HepG2 (cell line): ENCODE measurements at regions not wholly inside any gene's neighbourhood (a gene's known extent, or its start where the extent isn't known, plus 50 kb on each side); places are given as distances from the start of the nearest gene placed in this dataset.
A peak's percentile ranks its signal among the peaks of the same experiment; 100 is the strongest.

Experiments used
- CBX5 ChIP-seq: sonication (generic); formaldehyde crosslinking; IDR thresholded peaks from 2 replicates; pipeline ENCODE4 v1.4.0; 2020; ENCODE audit warnings: missing genetic modification reagents, borderline replicate concordance
- CHD2 ChIP-seq: IDR thresholded peaks from 2 replicates; pipeline ENCODE4 v1.6.1; 2011; ENCODE audit warnings: low read depth, low read length, improper control_type of control experiment
- GLMP ChIP-seq: sonication (generic); formaldehyde crosslinking; IDR thresholded peaks from 2 replicates; pipeline ENCODE4 v1.9.0; 2021; ENCODE audit warnings: missing genetic modification reagents, mild to moderate bottlenecking, borderline replicate concordance
- MLLT10 ChIP-seq: sonication (generic); formaldehyde crosslinking; IDR thresholded peaks from 2 replicates; pipeline ENCODE4 v1.4.0; 2020; ENCODE audit warnings: missing genetic modification reagents
- NCOR1 ChIP-seq: fragments of 200-600 bp; sonication (generic); IDR thresholded peaks from 2 replicates; pipeline ENCODE4 v1.7.0; 2017; ENCODE audit warnings: antibody characterized with exemption, low read length, borderline replicate concordance
- REL ChIP-seq: sonication (generic); formaldehyde crosslinking; conservative IDR thresholded peaks from 2 replicates; pipeline ENCODE4 v1.8.0; 2022; ENCODE audit warnings: mild to moderate bottlenecking, missing genetic modification reagents, moderate library complexity
- RXRB ChIP-seq: IDR thresholded peaks from 2 replicates; pipeline ENCODE4 v1.6.1; 2016; ENCODE audit warnings: borderline replicate concordance, missing genetic modification reagents, missing compliant biosample characterization
- ZBTB39 ChIP-seq: sonication (generic); formaldehyde crosslinking; IDR thresholded peaks from 2 replicates; pipeline ENCODE4 v1.5.0; 2020; ENCODE audit warnings: missing genetic modification reagents
- ZFP91 ChIP-seq: sonication (generic); formaldehyde crosslinking; IDR thresholded peaks from 2 replicates; pipeline ENCODE4 v1.9.0; 2022; ENCODE audit warnings: missing genetic modification reagents, mild to moderate bottlenecking, borderline replicate concordance
- ZNF225 ChIP-seq: sonication (generic); formaldehyde crosslinking; IDR thresholded peaks from 2 replicates; pipeline ENCODE4 v1.4.0; 2020; ENCODE audit warnings: mild to moderate bottlenecking, missing genetic modification reagents
- ZNF337 ChIP-seq: sonication (generic); formaldehyde crosslinking; IDR thresholded peaks from 2 replicates; pipeline ENCODE4 v1.5.1; 2020; ENCODE audit warnings: missing genetic modification reagents, low read depth, mild to moderate bottlenecking, borderline replicate concordance
- ZNF354B ChIP-seq: sonication (generic); formaldehyde crosslinking; IDR thresholded peaks from 2 replicates; pipeline ENCODE4 v1.8.0; 2022; ENCODE audit warnings: mild to moderate bottlenecking, missing genetic modification reagents
- ZNF510 ChIP-seq: sonication (generic); formaldehyde crosslinking; IDR thresholded peaks from 2 replicates; pipeline ENCODE4 v1.4.0; 2020; ENCODE audit warnings: low read depth, mild to moderate bottlenecking, missing genetic modification reagents
- ZNF598 ChIP-seq: sonication (generic); formaldehyde crosslinking; IDR thresholded peaks from 2 replicates; pipeline ENCODE4 v1.5.1; 2020; ENCODE audit warnings: mild to moderate bottlenecking, missing genetic modification reagents, borderline replicate concordance
- ZNF691 ChIP-seq: sonication (generic); formaldehyde crosslinking; IDR thresholded peaks from 2 replicates; pipeline ENCODE4 v1.4.0; 2020; ENCODE audit warnings: missing genetic modification reagents, low read depth, mild to moderate bottlenecking, borderline replicate concordance
- ZNF770 ChIP-seq: sonication (generic); formaldehyde crosslinking; IDR thresholded peaks from 2 replicates; pipeline ENCODE4 v1.5.0; 2020; ENCODE audit warnings: mild to moderate bottlenecking, missing genetic modification reagents
- ZSCAN31 ChIP-seq: sonication (generic); formaldehyde crosslinking; IDR thresholded peaks from 2 replicates; pipeline ENCODE4 v1.5.0; 2020; ENCODE audit warnings: low read depth, mild to moderate bottlenecking, missing genetic modification reagents
- TF ChIP-seq, protein P1 (sequence below): sonication (generic); formaldehyde crosslinking; IDR thresholded peaks from 2 replicates; pipeline ENCODE4 v1.4.0; 2020; ENCODE audit warnings: missing genetic modification reagents
- TF ChIP-seq, protein P2 (sequence below): sonication (generic); formaldehyde crosslinking; IDR thresholded peaks from 2 replicates; pipeline ENCODE4 v1.5.0; 2020; ENCODE audit warnings: missing genetic modification reagents, mild to moderate bottlenecking, borderline replicate concordance

DNA sequence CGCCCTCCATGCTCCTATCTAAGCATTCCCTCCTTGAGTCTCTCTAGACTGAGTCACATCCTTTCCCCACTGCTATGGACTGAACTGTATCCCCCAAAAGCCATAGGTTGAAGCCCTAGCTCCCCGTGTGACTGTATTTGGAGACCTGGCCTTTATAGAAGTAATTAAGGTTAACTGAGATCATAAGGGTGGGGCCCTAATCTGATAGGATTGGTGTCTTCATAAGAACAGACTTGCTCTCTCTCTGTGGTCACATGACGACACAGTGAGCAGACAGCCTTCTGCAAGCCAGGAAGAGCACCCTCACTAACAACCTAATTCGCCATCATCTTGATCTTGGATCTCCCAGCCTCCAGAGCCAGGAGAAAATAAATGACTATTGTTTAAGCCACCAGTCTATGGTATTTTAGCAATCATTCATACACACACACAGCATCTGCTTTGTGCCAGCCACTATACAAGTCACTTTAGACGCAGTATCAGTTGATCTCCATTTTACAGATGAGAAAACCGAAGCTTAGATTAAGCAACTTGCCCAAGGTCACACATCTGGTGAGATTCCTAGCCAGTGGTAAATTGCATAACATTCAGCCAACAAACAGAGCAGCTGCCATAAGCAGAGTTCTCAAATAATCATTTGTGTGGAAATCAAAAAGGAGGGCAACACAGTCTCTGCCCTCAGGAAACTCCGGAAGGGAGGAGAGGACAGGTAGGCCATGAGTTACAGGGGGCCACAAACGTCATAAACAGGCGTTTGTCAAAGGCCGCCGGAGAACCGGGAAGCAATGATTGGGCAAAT is 66.3 kb upstream of the HES1 start (continued):
- TF ChIP-seq ZNF225 (CRISPR knock-in tag), result no peak
- TF ChIP-seq ZNF354B, result no peak
- no peak for TF ChIP-seq MLLT10 (CRISPR knock-in tag)
- no peak for TF ChIP-seq ZNF770 (CRISPR knock-in tag)
- no peak for TF ChIP-seq ZNF598
- no peak for TF ChIP-seq NCOR1
- no peak for TF ChIP-seq CBX5
- TF ChIP-seq RXRB (CRISPR knock-in tag), result peak; percentile 49; the same call in 1 of the 2 replicates
- no peak for TF ChIP-seq ZNF510 (CRISPR knock-in tag)
- TF ChIP-seq ZNF691 (CRISPR knock-in tag), result no peak
- no peak for TF ChIP-seq REL (CRISPR knock-in tag)
- TF ChIP-seq, protein P1, sequence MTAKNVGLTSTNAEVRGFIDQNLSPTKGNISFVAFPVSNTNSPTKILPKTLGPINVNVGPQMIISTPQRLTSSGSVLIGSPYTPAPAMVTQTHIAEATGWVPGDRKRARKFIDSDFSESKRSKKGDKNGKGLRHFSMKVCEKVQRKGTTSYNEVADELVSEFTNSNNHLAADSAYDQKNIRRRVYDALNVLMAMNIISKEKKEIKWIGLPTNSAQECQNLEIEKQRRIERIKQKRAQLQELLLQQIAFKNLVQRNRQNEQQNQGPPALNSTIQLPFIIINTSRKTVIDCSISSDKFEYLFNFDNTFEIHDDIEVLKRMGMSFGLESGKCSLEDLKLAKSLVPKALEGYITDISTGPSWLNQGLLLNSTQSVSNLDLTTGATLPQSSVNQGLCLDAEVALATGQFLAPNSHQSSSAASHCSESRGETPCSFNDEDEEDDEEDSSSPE (CRISPR knock-in tag), result no peak
- TF ChIP-seq, protein P2, sequence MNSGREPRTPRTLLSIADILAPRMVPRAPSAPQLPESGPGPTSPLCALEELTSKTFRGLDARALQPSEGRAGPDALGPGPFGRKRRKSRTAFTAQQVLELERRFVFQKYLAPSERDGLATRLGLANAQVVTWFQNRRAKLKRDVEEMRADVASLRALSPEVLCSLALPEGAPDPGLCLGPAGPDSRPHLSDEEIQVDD (CRISPR knock-in tag), result no peak
- TF ChIP-seq ZNF337 (CRISPR knock-in tag), result no peak
- no peak for TF ChIP-seq ZBTB39
- no peak for TF ChIP-seq GLMP
- TF ChIP-seq ZFP91, result no peak
- TF ChIP-seq ZSCAN31, result no peak
- no peak for TF ChIP-seq CHD2
